GM21619 (cell line): ENCODE measurements at regions not wholly inside any gene's neighbourhood (a gene's known extent, or its start where the extent isn't known, plus 50 kb on each side); places are given as distances from the start of the nearest gene placed in this dataset.

Experiments
- ATAC-seq: cut with Tn5 transposase; IDR thresholded peaks from one replicate; pipeline ENCODE4 v1.9.1; 2021; ENCODE audit not compliant: unreplicated experiment

DNA sequence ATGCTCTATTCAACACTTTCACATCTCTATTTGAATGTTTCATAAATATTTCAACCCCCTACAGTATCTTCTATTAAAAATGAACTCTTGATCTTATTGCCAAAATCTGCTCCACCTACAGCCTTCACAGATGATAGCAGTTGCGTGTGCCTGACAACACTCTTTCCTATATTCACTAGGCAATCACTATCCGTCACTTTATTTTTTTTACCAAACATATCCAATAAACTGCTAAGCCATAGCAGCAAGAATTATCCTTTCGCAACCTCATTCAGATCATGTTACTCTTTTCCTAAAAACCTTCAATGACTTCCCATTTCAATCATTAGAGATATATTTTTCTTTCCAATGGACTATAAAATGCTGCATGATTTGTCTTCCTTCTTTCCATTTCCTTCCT, 629.8 kb upstream of the PCDH9 start:
- no peak for ATAC-seq

DNA sequence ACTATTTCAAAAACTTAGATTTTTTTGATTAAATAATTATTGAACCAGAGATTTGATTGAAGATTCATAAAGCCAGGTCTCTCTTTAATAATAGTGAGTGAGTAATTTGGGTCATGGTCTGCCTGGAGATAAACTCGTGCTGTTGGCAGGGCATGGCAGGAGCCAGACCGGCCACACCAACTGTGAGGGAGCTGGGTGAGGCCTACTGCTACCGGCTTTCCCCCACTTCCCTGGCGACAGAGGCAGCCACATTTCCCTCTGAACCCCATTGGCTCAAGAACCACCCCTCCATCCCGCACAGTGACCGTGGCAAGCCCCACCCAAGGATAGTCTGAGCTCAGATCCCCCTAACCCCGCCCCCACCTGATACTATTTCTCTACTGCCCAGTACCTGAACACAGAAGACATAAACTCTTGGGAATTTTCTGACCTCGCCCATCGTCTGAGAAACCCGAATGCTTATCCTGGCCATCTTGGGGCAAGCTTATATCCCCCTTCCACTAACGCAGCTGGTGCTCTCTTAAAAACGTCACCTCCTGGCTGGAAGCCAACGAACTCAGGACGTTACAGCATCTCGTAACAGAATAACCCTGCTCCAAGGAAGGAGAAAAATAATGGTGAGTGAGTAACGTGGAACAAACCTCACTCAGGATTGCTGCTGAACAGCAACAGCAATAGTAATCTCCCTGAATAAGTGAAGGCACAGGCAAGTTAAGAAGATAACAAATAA, 627.6 kb upstream of the PCDH9 start:
- no peak for ATAC-seq

- no peak for ATAC-seq
These were observed 626.8 kb upstream of the PCDH9 start for GRCh38 chr13:67856955-67857354.

- ATAC-seq, result no peak
These were observed 625.7 kb upstream of the PCDH9 start for GRCh38 chr13:67855741-67856238.

- no peak for ATAC-seq
These were observed 624.9 kb upstream of the PCDH9 start for GRCh38 chr13:67854990-67855389.

DNA sequence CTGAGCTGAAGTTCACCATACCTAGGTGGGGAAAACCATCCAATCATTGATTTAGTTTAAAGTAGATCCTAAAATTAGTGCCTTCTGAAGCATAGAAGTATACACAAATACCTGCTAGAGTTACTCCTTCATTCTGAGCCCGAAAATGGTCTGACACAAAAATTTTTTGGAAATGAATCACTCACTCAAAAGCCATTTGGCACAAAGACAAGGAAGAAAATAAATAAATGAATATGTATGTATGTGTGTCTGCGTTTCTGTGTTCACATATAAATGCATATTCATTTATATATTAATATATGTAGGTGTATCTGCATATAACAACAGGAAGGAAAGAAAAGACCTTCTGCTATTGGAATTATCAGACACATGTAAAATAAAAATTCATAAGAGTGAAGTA, 614.4 kb upstream of the PCDH9 start:
- no peak for ATAC-seq

- ATAC-seq, result no peak
These were observed 610.9 kb upstream of the PCDH9 start for GRCh38 chr13:67841071-67841470.

DNA sequence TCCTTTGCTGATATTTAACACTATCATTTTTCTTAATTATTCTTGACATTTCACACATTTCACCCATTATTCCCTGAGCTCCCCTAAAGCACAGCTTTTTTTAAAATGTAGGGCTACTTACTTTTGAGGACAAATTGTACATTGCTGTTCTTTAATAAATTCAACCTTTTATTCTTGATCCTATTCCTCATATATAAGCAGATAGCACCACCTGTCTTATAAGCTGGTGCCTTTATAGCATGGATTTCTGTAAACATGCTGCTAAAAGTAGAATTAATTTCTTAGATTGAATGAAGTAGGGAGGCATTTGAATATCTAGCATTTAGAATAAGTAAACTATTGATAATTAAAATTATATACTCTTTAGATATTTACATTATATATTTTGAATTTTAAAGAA, 603.4 kb upstream of the PCDH9 start:
- ATAC-seq, result no peak

DNA sequence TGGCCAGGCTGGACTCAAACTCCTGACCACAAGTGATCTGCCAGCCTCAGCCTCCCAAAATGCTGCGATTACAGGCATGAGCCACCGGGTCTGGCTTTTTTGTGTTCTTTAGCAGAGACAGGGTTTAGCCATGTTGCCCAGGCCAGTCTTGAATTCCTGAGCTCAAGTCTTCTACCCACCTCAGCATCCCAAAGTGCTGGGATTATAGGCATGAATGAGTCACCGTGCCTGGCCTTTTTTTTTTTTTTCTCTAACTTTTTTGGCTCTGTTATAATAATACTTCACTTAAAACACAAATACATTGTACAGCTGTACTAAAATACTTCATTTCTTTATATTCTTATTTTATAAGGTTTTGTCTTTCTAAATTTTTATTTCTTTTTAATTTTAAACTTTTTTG, 599.5 kb upstream of the PCDH9 start:
- ATAC-seq, result no peak

DNA sequence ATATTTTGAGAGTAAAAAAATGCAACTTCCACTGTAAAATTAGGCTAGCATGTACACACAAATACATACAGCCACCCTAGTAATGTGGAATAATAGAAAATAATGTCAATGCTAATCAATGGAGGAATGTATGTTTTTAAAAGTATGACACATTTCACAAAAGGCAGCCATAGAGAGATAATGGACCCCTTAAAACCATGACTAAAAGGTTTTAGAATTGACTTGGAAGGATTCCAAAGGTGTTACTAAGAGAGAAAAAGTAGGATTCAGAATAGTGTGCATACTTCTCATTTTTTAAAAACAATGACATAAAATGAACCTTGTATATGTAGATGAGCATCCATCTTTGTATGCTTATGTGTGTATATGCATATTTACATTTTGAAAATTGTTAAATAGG, 597.9 kb upstream of the PCDH9 start:
- no peak for ATAC-seq

GRCh38 chr13:67821606-67822005, 591.5 kb upstream of the PCDH9 start:
- no peak for ATAC-seq

DNA sequence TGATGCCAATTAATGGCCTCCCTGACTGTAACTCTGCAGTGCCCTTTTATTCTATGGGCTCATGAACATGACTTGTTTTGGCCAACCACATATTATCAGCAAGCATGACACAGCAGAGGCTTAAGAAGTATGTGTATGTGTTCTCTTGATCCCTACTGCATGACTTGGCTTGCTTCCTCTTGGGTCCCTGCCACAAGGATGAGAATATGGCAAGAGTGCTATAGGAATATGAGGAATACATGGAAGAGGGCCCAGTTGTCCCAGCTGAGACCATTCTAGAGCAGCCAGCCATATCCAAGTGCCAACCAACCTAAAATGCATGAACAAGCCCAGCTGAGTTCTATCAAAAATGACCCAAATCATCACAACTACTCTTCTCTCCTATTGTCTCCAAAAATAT, 576.7 kb upstream of the PCDH9 start:
- ATAC-seq, result no peak

- ATAC-seq, result no peak
These were observed 573.0 kb upstream of the PCDH9 start for GRCh38 chr13:67803118-67803517.

- no peak for ATAC-seq
These were observed 562.1 kb upstream of the PCDH9 start for GRCh38 chr13:67792151-67792676.

- no peak for ATAC-seq
These were observed 560.9 kb upstream of the PCDH9 start for GRCh38 chr13:67791047-67791446.

GRCh38 chr13:67776151-67776550, 546.0 kb upstream of the PCDH9 start:
- ATAC-seq, result no peak

- ATAC-seq, result no peak
These were observed 545.2 kb upstream of the PCDH9 start for GRCh38 chr13:67775359-67775758.

- ATAC-seq, result no peak
These were observed 542.8 kb upstream of the PCDH9 start for GRCh38 chr13:67772807-67773453.

GRCh38 chr13:67771106-67771505, 541.0 kb upstream of the PCDH9 start:
- no peak for ATAC-seq

- no peak for ATAC-seq
These were observed 539.8 kb upstream of the PCDH9 start for GRCh38 chr13:67769987-67770341.

GRCh38 chr13:67769063-67769986, 539.2 kb upstream of the PCDH9 start:
- no peak for ATAC-seq
